GM19455 (cell line): ENCODE measurements at regions not wholly inside any gene's neighbourhood (a gene's known extent, or its start where the extent isn't known, plus 50 kb on each side); places are given as distances from the start of the nearest gene placed in this dataset.

Experiments
- ATAC-seq: cut with Tn5 transposase; IDR thresholded peaks from one replicate; pipeline ENCODE4 v1.9.1; 2021; ENCODE audit not compliant: unreplicated experiment

DNA sequence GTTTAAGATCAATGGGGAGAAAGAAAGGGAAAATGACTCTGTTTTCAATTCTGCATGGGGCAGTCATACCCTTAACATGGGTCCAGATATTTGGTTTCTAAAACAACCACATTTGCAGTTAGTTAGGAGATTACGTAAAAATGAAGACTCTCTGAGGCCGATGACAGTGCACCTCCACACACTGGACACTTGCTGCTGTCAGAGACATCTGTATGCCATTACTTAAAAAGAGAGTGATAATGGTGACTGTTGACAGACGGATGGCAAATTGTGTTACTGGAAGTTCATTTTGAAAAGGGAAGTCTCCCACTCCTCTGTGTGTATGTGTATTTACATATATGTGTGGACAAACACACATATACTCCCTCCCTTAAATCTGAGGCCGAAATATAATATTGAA, 304.5 kb upstream of the SEMA6D start:
- no peak for ATAC-seq

DNA sequence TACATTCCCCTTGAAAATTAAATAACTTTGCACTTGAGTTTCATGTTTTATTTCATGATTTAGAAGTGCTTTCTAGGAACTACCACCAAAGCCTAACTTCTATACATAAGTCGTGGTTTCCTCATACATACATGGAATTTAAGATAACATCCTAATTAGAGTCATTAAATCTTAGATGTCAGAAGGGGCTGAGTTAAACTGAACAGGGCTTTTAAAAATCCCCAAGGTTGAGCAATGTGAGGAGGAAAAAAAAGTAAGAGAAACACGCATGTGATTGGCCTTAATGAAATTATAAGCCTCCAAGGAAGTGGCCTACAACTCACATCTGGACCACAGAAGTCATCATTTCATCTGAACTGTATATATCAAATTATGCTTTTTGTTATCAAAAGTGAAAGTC, 303.1 kb upstream of the SEMA6D start:
- ATAC-seq = no peak

DNA sequence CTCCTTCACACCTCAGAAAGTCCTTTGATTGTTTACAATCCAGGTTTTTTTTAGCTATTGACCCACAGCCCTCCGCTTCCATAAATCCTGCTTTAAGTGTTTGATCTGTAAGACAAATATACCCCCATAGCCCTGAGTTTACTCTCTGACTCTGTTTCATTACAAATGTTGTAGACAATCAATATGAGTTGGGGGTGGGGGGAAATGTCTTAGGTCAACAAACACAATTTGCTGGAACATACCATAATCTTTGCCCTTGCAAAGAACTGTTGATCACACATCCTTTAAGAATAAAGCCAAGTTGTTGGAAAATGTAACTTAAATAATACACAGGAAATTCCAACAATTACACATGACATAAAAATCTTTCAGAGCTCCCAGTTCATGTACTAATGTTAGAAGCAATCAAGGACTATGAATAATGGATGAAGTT, 301.8 kb upstream of the SEMA6D start:
- ATAC-seq = no peak

DNA sequence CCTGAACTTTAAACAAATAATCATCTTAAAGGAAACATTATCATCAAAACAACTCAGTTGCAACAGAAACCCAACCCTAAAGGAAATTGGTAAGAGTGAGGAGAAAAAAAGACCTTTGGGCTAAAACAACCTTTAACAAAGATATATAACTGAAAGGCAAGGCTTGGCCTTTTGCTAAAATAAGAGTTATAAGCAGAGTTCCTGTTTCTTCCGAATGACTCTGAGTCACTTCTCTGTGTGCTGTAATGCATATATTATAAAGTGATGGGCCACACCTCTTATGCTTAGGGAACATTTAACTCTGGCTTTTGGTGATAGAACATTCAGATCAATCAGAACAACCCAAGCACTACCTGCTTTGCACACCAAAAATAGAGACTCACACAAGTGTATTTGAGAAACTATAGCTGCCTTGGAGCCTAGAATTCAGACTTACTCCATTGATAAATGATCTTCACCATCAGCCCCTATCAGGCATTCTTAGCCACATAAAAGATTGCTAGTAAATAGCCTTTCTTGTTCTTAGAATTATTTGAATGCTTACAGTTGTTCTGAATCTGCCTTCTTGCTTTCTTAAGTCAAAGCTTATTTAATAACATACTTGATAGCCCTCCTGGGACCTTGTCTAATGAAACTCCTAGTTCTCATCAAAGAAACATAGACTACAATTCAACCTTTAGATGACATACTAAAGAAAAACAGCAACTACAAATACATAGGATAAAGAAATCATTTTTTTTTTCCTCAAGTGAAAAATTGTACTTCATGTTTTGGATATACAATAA, 294.2 kb upstream of the SEMA6D start:
- no peak for ATAC-seq

DNA sequence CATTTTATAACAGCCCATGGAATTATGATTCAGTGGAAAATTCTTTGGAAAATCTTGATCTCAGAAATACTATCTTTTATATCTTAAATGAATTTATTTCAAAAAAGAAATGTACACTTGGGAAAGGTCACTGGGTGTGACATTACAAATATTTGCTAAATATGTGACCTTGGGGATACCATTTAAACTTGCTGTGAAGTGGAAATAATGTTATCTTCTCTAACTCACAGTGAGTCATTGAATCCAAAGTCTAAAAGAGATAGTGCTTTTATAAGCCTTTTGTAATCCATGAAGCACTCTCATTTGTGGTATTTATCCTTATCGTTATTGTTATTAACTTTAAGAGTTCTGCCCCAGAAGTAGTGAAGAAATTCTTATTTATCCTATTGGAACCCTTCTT, 289.8 kb upstream of the SEMA6D start:
- no peak for ATAC-seq

DNA sequence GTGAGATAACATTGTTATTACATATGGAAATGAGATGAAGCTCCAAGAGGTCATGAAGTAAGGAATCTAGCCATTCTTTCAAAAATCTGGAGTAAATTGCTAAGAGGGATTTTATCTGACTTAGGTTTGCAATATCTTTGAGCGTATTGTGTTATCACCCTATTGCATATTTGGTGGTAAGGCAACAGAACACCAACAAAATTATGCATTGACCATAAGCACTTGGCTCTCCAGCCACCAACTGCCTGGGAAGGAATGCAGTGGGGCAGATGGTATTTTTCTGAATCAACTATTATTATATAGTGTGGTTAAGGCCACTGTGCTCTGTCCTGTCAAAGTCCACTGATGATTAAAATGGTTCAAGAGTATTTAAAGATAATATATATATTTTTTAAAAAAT, 287.9 kb upstream of the SEMA6D start:
- no peak for ATAC-seq

- ATAC-seq = no peak
These were observed 285.8 kb upstream of the SEMA6D start for GRCh38 chr15:47431501-47431900.

GRCh38 chr15:47432826-47433225, 284.5 kb upstream of the SEMA6D start:
- no peak for ATAC-seq

- no peak for ATAC-seq
These were observed 282.7 kb upstream of the SEMA6D start for GRCh38 chr15:47434596-47434995.

- ATAC-seq = no peak
These were observed 279.8 kb upstream of the SEMA6D start for GRCh38 chr15:47437491-47437890.

DNA sequence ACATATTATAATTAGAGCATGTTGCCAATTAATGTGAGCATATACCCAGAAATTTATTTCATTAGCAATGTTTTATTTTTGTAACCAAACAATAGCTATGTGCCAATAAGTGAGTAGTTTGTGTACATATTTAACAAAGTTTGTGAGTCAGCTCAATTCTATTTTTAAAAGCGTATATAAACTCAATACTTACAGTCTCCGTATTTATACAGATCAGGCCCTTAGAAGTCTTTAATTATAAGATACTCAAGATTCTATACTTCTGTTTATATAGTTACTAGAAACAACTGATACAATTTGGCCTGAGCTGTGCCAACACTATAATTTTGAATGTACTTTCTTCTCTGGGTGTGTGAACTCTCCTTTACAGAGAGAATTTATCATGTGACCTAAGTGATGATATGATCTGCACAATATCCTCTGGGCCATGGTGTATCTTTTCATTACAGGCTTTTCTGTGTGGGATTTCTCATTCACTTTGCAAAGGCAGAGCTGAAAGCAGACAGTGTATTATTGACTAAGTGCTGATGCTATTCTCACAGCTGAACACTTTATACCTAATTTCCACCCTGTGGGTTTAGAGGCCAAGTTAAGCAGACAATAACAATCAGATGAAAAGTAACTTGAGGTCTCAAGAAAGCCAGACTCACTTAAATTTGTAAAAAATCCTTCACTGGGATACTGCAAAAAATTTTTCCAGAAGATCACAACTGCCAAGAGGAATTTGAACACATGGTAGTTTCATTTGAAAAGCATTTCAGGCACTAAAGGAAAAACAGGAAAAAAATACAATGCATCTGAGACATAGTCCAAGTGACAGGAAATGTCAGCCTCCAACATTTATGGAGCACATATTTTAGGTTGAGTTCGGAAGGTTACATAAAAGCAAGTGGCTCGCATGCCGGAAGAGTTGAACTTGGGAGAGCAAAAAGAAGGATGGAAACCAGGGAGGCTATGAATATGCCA, 277.9 kb upstream of the SEMA6D start:
- ATAC-seq = no peak

GRCh38 chr15:47442371-47442770, 274.9 kb upstream of the SEMA6D start:
- ATAC-seq = no peak

DNA sequence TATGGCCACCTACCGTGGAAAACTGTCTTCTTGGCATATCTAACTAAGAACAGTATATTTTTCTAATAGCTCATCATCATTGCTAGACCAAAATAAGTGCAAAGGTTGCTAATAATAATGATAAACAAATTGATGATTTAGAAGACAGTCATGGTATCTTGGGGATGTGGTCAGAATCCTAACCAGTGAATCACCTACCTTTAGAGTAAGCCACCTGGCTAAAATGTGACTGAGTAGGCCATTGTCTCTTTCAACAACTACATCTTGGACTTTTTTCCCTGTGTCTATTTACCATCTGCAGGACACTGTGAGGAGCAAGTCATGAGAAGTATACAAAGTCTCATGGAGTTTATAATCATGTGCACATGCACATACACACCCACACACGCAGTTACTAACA, 273.5 kb upstream of the SEMA6D start:
- no peak for ATAC-seq

- no peak for ATAC-seq
These were observed 271.4 kb upstream of the SEMA6D start for GRCh38 chr15:47445723-47446392.

DNA sequence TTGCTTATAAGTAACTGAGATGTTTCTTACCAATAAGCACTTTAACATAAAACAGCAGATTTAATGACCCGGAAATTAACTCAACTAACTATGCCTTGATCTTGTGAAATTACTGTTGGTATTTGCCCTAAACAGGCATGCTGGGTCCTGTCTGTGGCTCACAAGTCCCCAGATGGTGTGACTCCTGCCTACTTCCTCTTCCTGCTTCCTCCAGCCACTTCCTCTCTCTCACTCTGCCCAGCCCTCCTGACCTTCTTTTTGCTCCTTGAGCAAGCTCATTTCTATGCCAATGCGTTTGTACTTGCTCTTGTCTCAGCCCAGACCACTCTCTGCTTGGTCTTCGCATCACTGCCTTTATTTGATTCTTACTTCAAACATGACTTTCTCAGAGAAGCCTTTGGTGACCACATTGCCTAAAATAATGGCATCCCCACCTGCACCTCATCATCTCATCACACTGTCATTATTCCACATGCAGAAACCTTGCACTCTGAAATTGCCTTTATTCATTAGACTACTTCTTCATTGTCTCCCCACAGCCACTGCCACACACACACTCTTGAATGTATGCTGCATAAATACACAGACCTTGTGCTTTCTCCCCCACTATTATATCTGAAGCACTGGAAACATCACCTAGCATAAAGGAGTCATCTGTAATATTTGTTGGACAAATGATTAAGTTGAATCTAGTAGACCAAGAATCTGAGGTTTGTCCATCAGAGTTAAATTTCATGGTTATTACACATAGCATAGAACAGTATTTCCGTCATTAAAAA, 256.3 kb upstream of the SEMA6D start:
- no peak for ATAC-seq

- no peak for ATAC-seq
These were observed 255.6 kb upstream of the SEMA6D start for GRCh38 chr15:47461652-47462141.

- no peak for ATAC-seq
These were observed 250.9 kb upstream of the SEMA6D start for GRCh38 chr15:47466357-47466756.

DNA sequence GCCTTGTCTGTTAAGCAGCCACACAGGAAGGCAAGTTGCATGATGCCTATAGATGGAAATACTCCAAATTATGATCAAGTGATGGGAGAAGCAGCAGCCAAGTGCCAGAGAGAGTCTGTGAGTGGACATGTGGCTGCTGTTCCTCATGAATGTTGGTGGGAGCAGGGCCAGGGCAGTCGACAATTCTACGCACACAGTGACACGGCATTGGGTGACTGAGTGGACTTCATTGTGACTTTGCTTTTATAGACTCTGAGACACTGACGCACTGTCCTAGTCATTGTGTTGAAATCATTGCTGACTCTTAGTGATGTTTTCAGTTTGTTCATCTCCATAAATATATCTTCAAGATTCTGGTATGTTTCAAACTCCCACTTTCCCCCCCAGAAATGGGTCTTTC, 246.3 kb upstream of the SEMA6D start:
- ATAC-seq = no peak

- no peak for ATAC-seq
These were observed 244.1 kb upstream of the SEMA6D start for GRCh38 chr15:47473106-47473725.

DNA sequence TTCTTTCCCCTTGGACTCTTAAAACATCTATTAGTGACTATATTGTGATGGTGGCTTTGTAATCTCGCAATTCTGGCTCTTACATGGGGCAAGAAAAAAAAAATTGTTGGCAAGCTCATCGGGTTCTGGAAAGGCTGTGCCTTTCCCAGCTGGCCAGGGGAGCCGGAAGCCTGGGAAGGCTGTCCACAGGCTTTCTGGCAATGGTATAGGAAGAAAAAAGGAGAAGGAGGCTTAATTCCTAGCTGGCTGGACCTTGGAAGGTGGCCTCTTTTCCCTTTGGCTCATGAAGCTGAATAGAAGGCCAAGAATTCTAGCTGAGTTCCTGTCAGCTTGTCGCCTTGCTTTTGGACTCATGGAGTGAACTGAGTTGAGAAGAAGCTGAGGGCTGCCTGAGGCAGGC, 243.5 kb upstream of the SEMA6D start:
- ATAC-seq = no peak
